ENCODE measurements at regions not wholly inside any gene's neighbourhood (a gene's known extent, or its start where the extent isn't known, plus 50 kb on each side); places are given as distances from the start of the nearest gene placed in this dataset.

GRCh38 chr16:86375851-86376250 lies 134.5 kb upstream of the FOXF1 start:
- no peak for TF ChIP-seq CTCF (IDR thresholded peaks at IDR 0.05)
- DNase-seq = no peak
- peaks cover 0 to 14% (median 5%) of the 10 kb centered on the region in 3 donors for H3K9me3 ChIP-seq
- no peak overlapping the region for H3K27ac ChIP-seq
- peaks cover 0 to 67% of the 10 kb centered on the region in 2 donors for H3K27me3 ChIP-seq
- no peaks in the 10 kb centered on the region for H3K4me1 ChIP-seq
- no peak overlapping the region for H3K4me3 ChIP-seq
- intact Hi-C loops (cut with DNase I; ENCODE audit: low total_unique reads) = no loop called here
- H3K36me3 ChIP-seq = no peaks in the 10 kb centered on the region

GRCh38 chr16:86376837-86377236 lies 133.5 kb upstream of the FOXF1 start:
- intact Hi-C loops (cut with DNase I; ENCODE audit: low total_unique reads) = no loop called here

GRCh38 chr16:86377251-86378022 lies 132.9 kb upstream of the FOXF1 start:
- DNase-seq = no peak
- Histone ChIP-seq H3K4me3 (no peak overlapping the region), H3K27me3 (peaks cover 0 to 68% of the 10 kb centered on the region in 2 donors), H3K9me3 (peaks cover 0 to 14% (median 5%) of the 10 kb centered on the region in 3 donors), H3K4me1 (no peaks in the 10 kb centered on the region), H3K27ac (no peak overlapping the region), H3K36me3 (no peaks in the 10 kb centered on the region)
- intact Hi-C loops (cut with DNase I; ENCODE audit: low total_unique reads) = no loop called here
- no peak for TF ChIP-seq CTCF (IDR thresholded peaks at IDR 0.05)

More at GRCh38 chr16:86376837-86377236, 133.5 kb upstream of the FOXF1 start:
- peaks cover 0 to 14% (median 5%) of the 10 kb centered on the region in 3 donors for H3K9me3 ChIP-seq
- H3K27me3 ChIP-seq = peaks cover 0 to 68% of the 10 kb centered on the region in 2 donors
- no peak for DNase-seq
- H3K27ac ChIP-seq = no peak overlapping the region
- TF ChIP-seq CTCF (IDR thresholded peaks at IDR 0.05) = no peak
- H3K4me3 ChIP-seq = no peak overlapping the region
- H3K36me3 ChIP-seq = no peaks in the 10 kb centered on the region
- no peaks in the 10 kb centered on the region for H3K4me1 ChIP-seq

GRCh38 chr16:86378128-86378527 lies 132.2 kb upstream of the FOXF1 start:
- TF ChIP-seq CTCF (IDR thresholded peaks at IDR 0.05) = no peak
- Histone ChIP-seq H3K4me1 (no peaks in the 10 kb centered on the region), H3K4me3 (no peak overlapping the region), H3K36me3 (no peaks in the 10 kb centered on the region), H3K9me3 (peaks cover 0 to 14% (median 5%) of the 10 kb centered on the region in 3 donors), H3K27me3 (peaks cover 0 to 68% of the 10 kb centered on the region in 2 donors), H3K27ac (no peak overlapping the region)
- DNase-seq = no peak
- intact Hi-C loops (cut with DNase I; ENCODE audit: low total_unique reads) = no loop called here

- no peak overlapping the region for H3K27ac ChIP-seq
- no peak for TF ChIP-seq CTCF (IDR thresholded peaks at IDR 0.05)
- peaks cover 0 to 8% (median 5%) of the 10 kb centered on the region in 3 donors for H3K9me3 ChIP-seq
- H3K4me1 ChIP-seq = no peaks in the 10 kb centered on the region
- H3K27me3 ChIP-seq = peaks cover 0 to 69% of the 10 kb centered on the region in 2 donors
- intact Hi-C loops (cut with DNase I; ENCODE audit: low total_unique reads) = no loop called here
- no peak for DNase-seq
- no peaks in the 10 kb centered on the region for H3K36me3 ChIP-seq
- H3K4me3 ChIP-seq = no peak overlapping the region
Measured at GRCh38 chr16:86378831-86379504, 131.4 kb upstream of the FOXF1 start.
